ENCODE measurements at regions not wholly inside any gene's neighbourhood (a gene's known extent, or its start where the extent isn't known, plus 50 kb on each side); places are given as distances from the start of the nearest gene placed in this dataset.

GRCh38 chr15:95538693-95539092 lies 791.8 kb upstream of the NR2F2 start:
- no peak for DNase-seq

GRCh38 chr15:95541301-95541700 lies 789.2 kb upstream of the NR2F2 start:
- DNase-seq, result no peak

GRCh38 chr15:95549168-95549738 lies 781.2 kb upstream of the NR2F2 start:
- no peak for DNase-seq

- no peak for DNase-seq
Observed at GRCh38 chr15:95550702-95551101, 779.8 kb upstream of the NR2F2 start.

- DNase-seq, result no peak
Observed at GRCh38 chr15:95556225-95556624, 774.3 kb upstream of the NR2F2 start.

GRCh38 chr15:95556866-95557225 lies 773.7 kb upstream of the NR2F2 start:
- no peak for DNase-seq

GRCh38 chr15:95557226-95558046 lies 773.1 kb upstream of the NR2F2 start:
- peak; percentile 8 for DNase-seq

- DNase-seq, result no peak
Observed at GRCh38 chr15:95558131-95558530, 772.4 kb upstream of the NR2F2 start.

- no peak for DNase-seq
Observed at GRCh38 chr15:95558916-95559315, 771.6 kb upstream of the NR2F2 start.

- peak; percentile 1 for DNase-seq
Observed at GRCh38 chr15:95559875-95560394, 770.6 kb upstream of the NR2F2 start.

GRCh38 chr15:95561463-95561862 lies 769.0 kb upstream of the NR2F2 start:
- no peak for DNase-seq

GRCh38 chr15:95563634-95564033 lies 766.9 kb upstream of the NR2F2 start:
- no peak for DNase-seq

GRCh38 chr15:95565016-95565600 lies 765.4 kb upstream of the NR2F2 start:
- no peak for DNase-seq

- DNase-seq, result no peak
Observed at GRCh38 chr15:95565690-95566089, 764.8 kb upstream of the NR2F2 start.

GRCh38 chr15:95567686-95568085 lies 762.8 kb upstream of the NR2F2 start:
- DNase-seq, result no peak

GRCh38 chr15:95574053-95574452 lies 756.4 kb upstream of the NR2F2 start:
- no peak for DNase-seq

- no peak for DNase-seq
Observed at GRCh38 chr15:95577927-95578326, 752.6 kb upstream of the NR2F2 start.

- no peak for DNase-seq
Observed at GRCh38 chr15:95580121-95580520, 750.4 kb upstream of the NR2F2 start.

GRCh38 chr15:95581595-95581994 lies 748.9 kb upstream of the NR2F2 start:
- no peak for DNase-seq

- DNase-seq, result no peak
Observed at GRCh38 chr15:95584088-95584487, 746.4 kb upstream of the NR2F2 start.

GRCh38 chr15:95588056-95588455 lies 742.4 kb upstream of the NR2F2 start:
- DNase-seq, result no peak

- peak; percentile 0 for DNase-seq
Observed at GRCh38 chr15:95590533-95591044, 739.9 kb upstream of the NR2F2 start.

GRCh38 chr15:95591270-95591669 lies 739.2 kb upstream of the NR2F2 start:
- peak; percentile 8 for DNase-seq

- DNase-seq, result no peak
Observed at GRCh38 chr15:95591886-95592285, 738.6 kb upstream of the NR2F2 start.

Measured in activated CD4-positive, alpha-beta T cell treated with anti-CD3 and anti-CD28 coated beads, Interleukin-10, Interleukin-2, amounts not matched to agents 100 ng/mL and 50 ng/mL, durations not matched to agents 16 hours and 8 hours (primary cell).